ENCODE measurements at regions not wholly inside any gene's neighbourhood (a gene's known extent, or its start where the extent isn't known, plus 50 kb on each side); places are given as distances from the start of the nearest gene placed in this dataset.

- no peak for TF ChIP-seq CTCF (IDR thresholded peaks at IDR 0.05; ENCODE audit: insufficient read depth, low read length, poor library complexity, severe bottlenecking)
- H3K36me3 ChIP-seq (ENCODE audit: control insufficient read depth, insufficient read depth, low read length): no peaks in the 10 kb centered on the region
- DNase-seq (ENCODE audit: low read depth): no peak
- H3K4me3 ChIP-seq (ENCODE audit: low read depth, low read length): no peak overlapping the region
- H3K27me3 ChIP-seq (ENCODE audit: control insufficient read depth, insufficient read depth, low read length): no peaks in the 10 kb centered on the region
Observed at GRCh38 chr11:92738276-92738675, 231.2 kb upstream of the MTNR1B start.

- H3K4me3 ChIP-seq (ENCODE audit: low read depth, low read length): no peak overlapping the region
- H3K27me3 ChIP-seq (ENCODE audit: control insufficient read depth, insufficient read depth, low read length): no peaks in the 10 kb centered on the region
- DNase-seq (ENCODE audit: low read depth): no peak
- TF ChIP-seq CTCF (IDR thresholded peaks at IDR 0.05; ENCODE audit: insufficient read depth, low read length, poor library complexity, severe bottlenecking): no peak
- H3K36me3 ChIP-seq (ENCODE audit: control insufficient read depth, insufficient read depth, low read length): no peaks in the 10 kb centered on the region
Observed at GRCh38 chr11:92739041-92739440, 230.4 kb upstream of the MTNR1B start.

GRCh38 chr11:92739491-92739890 lies 230.0 kb upstream of the MTNR1B start:
- no peaks in the 10 kb centered on the region for H3K36me3 ChIP-seq (ENCODE audit: control insufficient read depth, insufficient read depth, low read length)
- H3K27me3 ChIP-seq (ENCODE audit: control insufficient read depth, insufficient read depth, low read length): no peaks in the 10 kb centered on the region
- no peak overlapping the region for H3K4me3 ChIP-seq (ENCODE audit: low read depth, low read length)
- no peak for TF ChIP-seq CTCF (IDR thresholded peaks at IDR 0.05; ENCODE audit: insufficient read depth, low read length, poor library complexity, severe bottlenecking)
- DNase-seq (ENCODE audit: low read depth): no peak

- no peak overlapping the region for H3K4me3 ChIP-seq (ENCODE audit: low read depth, low read length)
- H3K36me3 ChIP-seq (ENCODE audit: control insufficient read depth, insufficient read depth, low read length): no peaks in the 10 kb centered on the region
- no peak for DNase-seq (ENCODE audit: low read depth)
- TF ChIP-seq CTCF (IDR thresholded peaks at IDR 0.05; ENCODE audit: insufficient read depth, low read length, poor library complexity, severe bottlenecking): no peak
- H3K27me3 ChIP-seq (ENCODE audit: control insufficient read depth, insufficient read depth, low read length): no peaks in the 10 kb centered on the region
Observed at GRCh38 chr11:92740276-92740675, 229.2 kb upstream of the MTNR1B start.

GRCh38 chr11:92744929-92745585 lies 224.4 kb upstream of the MTNR1B start:
- Histone ChIP-seq H3K4me3 (ENCODE audit: low read depth, low read length) (no peak overlapping the region), H3K36me3 (ENCODE audit: control insufficient read depth, insufficient read depth, low read length) (no peaks in the 10 kb centered on the region), H3K27me3 (ENCODE audit: control insufficient read depth, insufficient read depth, low read length) (no peaks in the 10 kb centered on the region)
- no peak for TF ChIP-seq CTCF (IDR thresholded peaks at IDR 0.05; ENCODE audit: insufficient read depth, low read length, poor library complexity, severe bottlenecking)
- no peak for DNase-seq (ENCODE audit: low read depth)

GRCh38 chr11:92750794-92751193 lies 218.7 kb upstream of the MTNR1B start:
- no peak for DNase-seq (ENCODE audit: low read depth)
- Histone ChIP-seq H3K4me3 (ENCODE audit: low read depth, low read length) (no peak overlapping the region), H3K36me3 (ENCODE audit: control insufficient read depth, insufficient read depth, low read length) (no peaks in the 10 kb centered on the region), H3K27me3 (ENCODE audit: control insufficient read depth, insufficient read depth, low read length) (no peaks in the 10 kb centered on the region)
- TF ChIP-seq CTCF (IDR thresholded peaks at IDR 0.05; ENCODE audit: insufficient read depth, low read length, poor library complexity, severe bottlenecking): no peak
